ENCODE measurements at regions not wholly inside any gene's neighbourhood (a gene's known extent, or its start where the extent isn't known, plus 50 kb on each side); places are given as distances from the start of the nearest gene placed in this dataset.

DNA sequence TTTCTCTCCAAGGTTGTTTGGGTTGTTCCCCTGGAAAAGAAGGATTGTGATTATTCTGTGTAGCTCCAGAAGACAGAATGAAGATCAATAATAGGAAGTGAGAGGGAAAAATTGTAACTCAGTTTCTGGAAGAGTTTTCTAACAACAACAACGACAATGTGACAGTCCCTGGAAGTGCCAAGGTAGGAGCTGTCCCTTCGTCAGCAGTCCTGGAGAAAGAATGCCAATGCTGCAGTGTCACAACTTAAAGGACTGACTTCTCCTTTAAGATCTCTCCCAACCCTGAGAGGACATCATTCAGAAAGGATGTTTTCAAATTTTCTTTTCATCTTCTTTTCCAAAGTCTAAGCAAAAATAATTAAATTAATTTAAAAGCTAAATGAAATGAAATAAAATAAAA lies 136.4 kb upstream of the GAP43 start:
- intact Hi-C loops (cut with micrococcal nuclease), result no loop called here
- H3K36me3 Mint-ChIP-seq (ENCODE audit: insufficient read depth, unreplicated experiment), result no peaks in the 10 kb centered on the region
- H3K27me3 Mint-ChIP-seq (ENCODE audit: insufficient read depth, unreplicated experiment), result peaks cover 18% of the 10 kb centered on the region

GRCh38 chr3:115487968-115488367 lies 135.3 kb upstream of the GAP43 start:
- H3K27me3 Mint-ChIP-seq (ENCODE audit: insufficient read depth, unreplicated experiment), result peaks cover 18% of the 10 kb centered on the region
- TF ChIP-seq, protein P1, sequence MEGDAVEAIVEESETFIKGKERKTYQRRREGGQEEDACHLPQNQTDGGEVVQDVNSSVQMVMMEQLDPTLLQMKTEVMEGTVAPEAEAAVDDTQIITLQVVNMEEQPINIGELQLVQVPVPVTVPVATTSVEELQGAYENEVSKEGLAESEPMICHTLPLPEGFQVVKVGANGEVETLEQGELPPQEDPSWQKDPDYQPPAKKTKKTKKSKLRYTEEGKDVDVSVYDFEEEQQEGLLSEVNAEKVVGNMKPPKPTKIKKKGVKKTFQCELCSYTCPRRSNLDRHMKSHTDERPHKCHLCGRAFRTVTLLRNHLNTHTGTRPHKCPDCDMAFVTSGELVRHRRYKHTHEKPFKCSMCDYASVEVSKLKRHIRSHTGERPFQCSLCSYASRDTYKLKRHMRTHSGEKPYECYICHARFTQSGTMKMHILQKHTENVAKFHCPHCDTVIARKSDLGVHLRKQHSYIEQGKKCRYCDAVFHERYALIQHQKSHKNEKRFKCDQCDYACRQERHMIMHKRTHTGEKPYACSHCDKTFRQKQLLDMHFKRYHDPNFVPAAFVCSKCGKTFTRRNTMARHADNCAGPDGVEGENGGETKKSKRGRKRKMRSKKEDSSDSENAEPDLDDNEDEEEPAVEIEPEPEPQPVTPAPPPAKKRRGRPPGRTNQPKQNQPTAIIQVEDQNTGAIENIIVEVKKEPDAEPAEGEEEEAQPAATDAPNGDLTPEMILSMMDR (IDR thresholded peaks at IDR 0.05; ENCODE audit: unreplicated experiment), result no peak
- ChIA-PET POLR2A (no interaction called here), CTCF (interaction anchor here (0.6 kb wide), 3 partner anchors 29 to 289 kb away, joined by 3 to 4 read pairs (median 4); no protein-coding TSS in a partner anchor)
- DNase-seq (ENCODE audit: unreplicated experiment), result no peak
- H3K36me3 Mint-ChIP-seq (ENCODE audit: insufficient read depth, unreplicated experiment), result no peaks in the 10 kb centered on the region
- no peaks in the 10 kb centered on the region for H3K9me3 Mint-ChIP-seq (ENCODE audit: unreplicated experiment)
- no peak overlapping the region for H3K4me3 Mint-ChIP-seq (ENCODE audit: unreplicated experiment)
- no TSS peak for BruUV-seq (replicated peaks)
- H3K4me1 Mint-ChIP-seq (ENCODE audit: insufficient read depth, unreplicated experiment), result no peaks in the 10 kb centered on the region
- intact Hi-C loops (cut with micrococcal nuclease), result no loop called here
- H3K27ac Mint-ChIP-seq (ENCODE audit: low read depth, unreplicated experiment), result no peak overlapping the region

More for the DNA sequence above, 136.4 kb upstream of the GAP43 start:
- no peak for DNase-seq (ENCODE audit: unreplicated experiment)
- BruUV-seq (replicated peaks), result no TSS peak
- CTCF ChIA-PET, result interaction anchor here (0.6 to 1.6 kb wide), 5 partner anchors 9 to 349 kb away, joined by 3 to 5 read pairs (median 3); no protein-coding TSS in a partner anchor
- POLR2A ChIA-PET, result interaction anchor here (0.6 kb wide), 1 partner anchor 341 kb away, joined by 6 read pairs; no protein-coding TSS in a partner anchor
- Mint-ChIP-seq H3K9me3 (ENCODE audit: unreplicated experiment) (no peaks in the 10 kb centered on the region), H3K4me1 (ENCODE audit: insufficient read depth, unreplicated experiment) (no peaks in the 10 kb centered on the region), H3K27ac (ENCODE audit: low read depth, unreplicated experiment) (no peak overlapping the region), H3K4me3 (ENCODE audit: unreplicated experiment) (no peak overlapping the region)
- TF ChIP-seq, protein P1 (IDR thresholded peaks at IDR 0.05; ENCODE audit: unreplicated experiment), result no peak

DNA sequence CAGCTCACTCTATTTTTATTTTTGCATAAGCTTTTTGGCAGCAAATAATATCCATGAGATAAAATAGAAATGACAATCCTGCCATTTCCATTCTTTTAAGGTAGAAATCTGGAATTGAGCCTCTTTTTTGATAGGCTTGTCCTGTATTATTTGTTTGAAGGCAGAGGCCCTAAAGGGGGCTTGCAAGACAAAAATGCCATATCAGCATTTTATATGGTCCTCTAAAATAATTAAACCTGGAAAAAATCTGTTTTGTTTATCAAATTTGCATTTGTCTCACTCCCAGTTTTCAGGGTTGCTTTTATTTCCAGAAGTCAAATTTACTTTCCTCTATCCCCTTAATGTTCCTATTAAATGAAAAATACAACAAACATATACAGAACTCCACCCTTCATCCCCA lies 134.9 kb upstream of the GAP43 start:
- Mint-ChIP-seq H3K36me3 (ENCODE audit: insufficient read depth, unreplicated experiment) (no peaks in the 10 kb centered on the region), H3K27ac (ENCODE audit: low read depth, unreplicated experiment) (no peak overlapping the region), H3K27me3 (ENCODE audit: insufficient read depth, unreplicated experiment) (peaks cover 22% of the 10 kb centered on the region), H3K4me1 (ENCODE audit: insufficient read depth, unreplicated experiment) (no peaks in the 10 kb centered on the region), H3K9me3 (ENCODE audit: unreplicated experiment) (no peaks in the 10 kb centered on the region), H3K4me3 (ENCODE audit: unreplicated experiment) (no peak overlapping the region)
- CTCF ChIA-PET, result interaction anchor here (0.6 kb wide), 2 partner anchors 273 to 335 kb away, joined by 4 to 7 read pairs; no protein-coding TSS in a partner anchor
- intact Hi-C loops (cut with micrococcal nuclease), result no loop called here
- POLR2A ChIA-PET, result no interaction called here
- BruUV-seq (replicated peaks), result no TSS peak
- TF ChIP-seq, protein P1 (IDR thresholded peaks at IDR 0.05; ENCODE audit: unreplicated experiment), result no peak
- no peak for DNase-seq (ENCODE audit: unreplicated experiment)

DNA sequence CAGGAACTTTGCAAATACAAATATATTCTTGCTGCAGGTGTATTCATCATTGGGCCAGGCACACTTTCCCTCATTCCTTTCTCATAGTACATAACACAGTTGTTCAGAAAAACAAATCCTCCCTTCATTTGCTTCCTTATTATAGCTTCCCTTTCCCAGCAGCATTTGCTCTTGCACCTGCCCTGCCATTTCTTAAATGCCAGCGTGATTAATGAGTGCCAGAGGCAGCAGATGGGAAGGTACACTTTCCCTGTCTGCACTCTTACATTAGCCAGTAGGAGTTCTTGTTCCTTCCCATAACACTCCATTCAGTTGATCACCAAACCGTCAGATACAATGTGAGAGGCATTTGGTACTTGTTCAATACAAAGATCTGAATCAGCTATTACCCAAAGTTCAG lies 128.5 kb upstream of the GAP43 start:
- intact Hi-C loops (cut with micrococcal nuclease), result no loop called here
- DNase-seq (ENCODE audit: unreplicated experiment), result no peak
- TF ChIP-seq, protein P1 (IDR thresholded peaks at IDR 0.05; ENCODE audit: unreplicated experiment), result no peak
- BruUV-seq (replicated peaks), result no TSS peak
- Mint-ChIP-seq H3K4me3 (ENCODE audit: unreplicated experiment) (no peak overlapping the region), H3K9me3 (ENCODE audit: unreplicated experiment) (no peaks in the 10 kb centered on the region), H3K27ac (ENCODE audit: low read depth, unreplicated experiment) (no peak overlapping the region), H3K27me3 (ENCODE audit: insufficient read depth, unreplicated experiment) (peaks cover 23% of the 10 kb centered on the region), H3K4me1 (ENCODE audit: insufficient read depth, unreplicated experiment) (no peaks in the 10 kb centered on the region), H3K36me3 (ENCODE audit: insufficient read depth, unreplicated experiment) (no peaks in the 10 kb centered on the region)
- POLR2A ChIA-PET, result interaction anchor here (1.4 kb wide), 1 partner anchor 18 kb away, joined by 3 read pairs; no protein-coding TSS in a partner anchor
- CTCF ChIA-PET, result no interaction called here
